ENCODE measurements at regions not wholly inside any gene's neighbourhood (a gene's known extent, or its start where the extent isn't known, plus 50 kb on each side); places are given as distances from the start of the nearest gene placed in this dataset.

DNA sequence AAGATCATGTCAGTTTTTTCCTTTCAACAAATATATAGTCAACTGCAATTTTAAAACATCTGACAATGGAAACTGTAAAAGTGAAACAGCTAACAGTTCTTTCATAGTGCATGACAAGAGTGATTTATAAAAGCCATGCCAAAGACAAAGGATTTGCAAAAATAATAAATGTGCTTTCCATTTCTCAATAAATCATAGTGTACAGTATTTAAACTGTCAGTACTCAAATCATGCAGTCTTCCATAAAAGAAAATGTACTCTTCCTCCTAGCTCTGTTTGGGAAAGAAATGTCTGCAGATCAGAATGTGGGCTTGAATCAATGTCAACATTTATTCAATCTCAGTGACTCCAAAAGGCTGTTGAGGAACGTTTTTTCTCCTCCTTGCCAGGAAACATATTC lies 131.7 kb upstream of the PDE1A start:
- Histone ChIP-seq H3K27ac (ENCODE audit: low read depth, low read length) (no peak overlapping the region), H3K4me3 (ENCODE audit: low read depth, low read length) (no peak overlapping the region), H3K9me3 (ENCODE audit: control insufficient read depth, insufficient read depth, low read length) (no peaks in the 10 kb centered on the region), H3K27me3 (ENCODE audit: control insufficient read depth, insufficient read depth, low read length) (no peaks in the 10 kb centered on the region)
- CTCF ChIA-PET: interaction anchor here (0.9 to 1.6 kb wide), 2 partner anchors 13 to 91 kb away, joined by 3 to 9 read pairs; no protein-coding TSS in a partner anchor
- POLR2A ChIA-PET: no interaction called here
- no peak for DNase-seq (ENCODE audit: low read depth, low spot score)
- TF ChIP-seq, protein P1, sequence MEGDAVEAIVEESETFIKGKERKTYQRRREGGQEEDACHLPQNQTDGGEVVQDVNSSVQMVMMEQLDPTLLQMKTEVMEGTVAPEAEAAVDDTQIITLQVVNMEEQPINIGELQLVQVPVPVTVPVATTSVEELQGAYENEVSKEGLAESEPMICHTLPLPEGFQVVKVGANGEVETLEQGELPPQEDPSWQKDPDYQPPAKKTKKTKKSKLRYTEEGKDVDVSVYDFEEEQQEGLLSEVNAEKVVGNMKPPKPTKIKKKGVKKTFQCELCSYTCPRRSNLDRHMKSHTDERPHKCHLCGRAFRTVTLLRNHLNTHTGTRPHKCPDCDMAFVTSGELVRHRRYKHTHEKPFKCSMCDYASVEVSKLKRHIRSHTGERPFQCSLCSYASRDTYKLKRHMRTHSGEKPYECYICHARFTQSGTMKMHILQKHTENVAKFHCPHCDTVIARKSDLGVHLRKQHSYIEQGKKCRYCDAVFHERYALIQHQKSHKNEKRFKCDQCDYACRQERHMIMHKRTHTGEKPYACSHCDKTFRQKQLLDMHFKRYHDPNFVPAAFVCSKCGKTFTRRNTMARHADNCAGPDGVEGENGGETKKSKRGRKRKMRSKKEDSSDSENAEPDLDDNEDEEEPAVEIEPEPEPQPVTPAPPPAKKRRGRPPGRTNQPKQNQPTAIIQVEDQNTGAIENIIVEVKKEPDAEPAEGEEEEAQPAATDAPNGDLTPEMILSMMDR (IDR thresholded peaks at IDR 0.05; ENCODE audit: low read depth, low read length): no peak

DNA sequence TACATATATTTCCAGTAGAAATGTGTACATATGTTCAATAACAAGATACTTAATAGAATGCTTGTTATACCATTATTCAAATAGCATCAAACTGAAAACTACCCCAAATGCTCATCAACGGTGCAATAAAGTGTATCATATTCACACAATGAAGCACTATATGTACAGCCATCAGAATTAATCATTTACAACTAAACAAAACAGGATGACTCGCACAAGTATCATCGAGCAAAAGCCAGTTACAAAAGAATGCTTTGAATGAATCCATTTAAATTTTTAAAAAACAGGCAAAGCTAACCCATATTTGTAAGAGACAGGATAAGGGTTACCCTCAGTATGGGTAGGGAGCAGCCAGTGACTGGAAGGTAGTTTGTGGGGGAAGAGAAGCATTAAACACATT lies 132.8 kb upstream of the PDE1A start:
- Histone ChIP-seq H3K9me3 (ENCODE audit: control insufficient read depth, insufficient read depth, low read length) (no peaks in the 10 kb centered on the region), H3K4me3 (ENCODE audit: low read depth, low read length) (no peak overlapping the region), H3K27me3 (ENCODE audit: control insufficient read depth, insufficient read depth, low read length) (no peaks in the 10 kb centered on the region), H3K27ac (ENCODE audit: low read depth, low read length) (no peak overlapping the region)
- TF ChIP-seq, protein P1 (IDR thresholded peaks at IDR 0.05; ENCODE audit: low read depth, low read length): no peak
- DNase-seq (ENCODE audit: low read depth, low spot score): peak; percentile 4
- POLR2A ChIA-PET: no interaction called here
- CTCF ChIA-PET: interaction anchor here (0.9 kb wide), 1 partner anchor 12 kb away, joined by 3 read pairs; no protein-coding TSS in a partner anchor

GRCh38 chr2:182565911-182566567 lies 139.2 kb upstream of the PDE1A start:
- no peak overlapping the region for H3K27ac ChIP-seq (ENCODE audit: low read depth, low read length)
- H3K27me3 ChIP-seq (ENCODE audit: control insufficient read depth, insufficient read depth, low read length): no peaks in the 10 kb centered on the region
- POLR2A ChIA-PET: no interaction called here
- CTCF ChIA-PET: no interaction called here
- H3K9me3 ChIP-seq (ENCODE audit: control insufficient read depth, insufficient read depth, low read length): no peaks in the 10 kb centered on the region; the same call in 1 of the 2 replicates
- DNase-seq (ENCODE audit: low read depth, low spot score): no peak
- H3K4me3 ChIP-seq (ENCODE audit: low read depth, low read length): no peak overlapping the region
- TF ChIP-seq, protein P1 (IDR thresholded peaks at IDR 0.05; ENCODE audit: low read depth, low read length): no peak

DNA sequence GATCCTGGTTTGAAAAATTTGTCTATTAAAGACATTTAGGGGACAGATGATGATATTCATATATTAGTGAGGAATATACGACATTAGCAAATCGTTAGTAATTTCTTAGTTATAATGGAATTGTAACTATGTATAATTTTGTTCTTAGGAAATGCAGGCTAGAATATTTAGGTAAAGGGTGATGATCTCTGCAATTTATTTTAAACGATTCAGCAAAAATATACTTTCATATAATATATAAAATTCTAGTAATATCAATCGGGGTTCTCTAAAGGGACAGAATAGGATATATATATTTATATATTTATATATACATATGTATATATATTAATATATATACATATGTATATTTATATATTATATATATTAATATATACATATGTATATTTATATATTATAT lies 142.5 kb upstream of the DNAJC10 start:
- Histone ChIP-seq H3K27me3 (ENCODE audit: control insufficient read depth, insufficient read depth, low read length) (no peaks in the 10 kb centered on the region), H3K9me3 (ENCODE audit: control insufficient read depth, insufficient read depth, low read length) (no peaks in the 10 kb centered on the region), H3K27ac (ENCODE audit: low read depth, low read length) (no peak overlapping the region), H3K4me3 (ENCODE audit: low read depth, low read length) (no peak overlapping the region)
- DNase-seq (ENCODE audit: low read depth, low spot score): no peak
- POLR2A ChIA-PET: no interaction called here
- CTCF ChIA-PET: interaction anchor here (0.5 kb wide), 1 partner anchor 273 kb away, joined by 3 read pairs; no protein-coding TSS in a partner anchor
- TF ChIP-seq, protein P1 (IDR thresholded peaks at IDR 0.05; ENCODE audit: low read depth, low read length): no peak

DNA sequence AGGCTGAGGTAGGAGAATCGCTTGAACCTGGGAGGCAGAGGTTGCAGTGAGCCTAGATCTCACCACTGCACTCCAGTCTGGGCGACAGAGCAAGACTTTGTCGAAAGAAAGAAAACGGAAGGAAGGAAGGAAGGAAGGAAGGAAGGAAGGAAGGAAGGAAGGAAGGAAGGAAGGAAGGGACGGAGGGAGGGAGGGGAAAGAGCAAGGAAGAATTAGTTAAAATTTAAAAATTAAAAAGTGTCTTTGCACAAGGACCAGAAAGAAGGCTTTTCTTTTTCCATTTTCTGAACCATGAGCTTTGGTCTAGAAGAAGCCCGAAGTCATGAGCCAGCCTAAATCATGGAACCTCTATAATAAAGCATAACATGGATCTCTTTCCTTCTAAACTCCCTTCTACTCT lies 138.2 kb upstream of the DNAJC10 start:
- no peak for DNase-seq (ENCODE audit: low read depth, low spot score)
- ChIA-PET CTCF (interaction anchor here (1.0 kb wide), 1 partner anchor 8 kb away, joined by 5 read pairs; no protein-coding TSS in a partner anchor), POLR2A (no interaction called here)
- TF ChIP-seq, protein P1 (IDR thresholded peaks at IDR 0.05; ENCODE audit: low read depth, low read length): no peak
- Histone ChIP-seq H3K9me3 (ENCODE audit: control insufficient read depth, insufficient read depth, low read length) (no peaks in the 10 kb centered on the region), H3K4me3 (ENCODE audit: low read depth, low read length) (no peak overlapping the region), H3K27me3 (ENCODE audit: control insufficient read depth, insufficient read depth, low read length) (no peaks in the 10 kb centered on the region), H3K27ac (ENCODE audit: low read depth, low read length) (no peak overlapping the region)

Measured in AG04450 (cell line).